Lung (tissue), 11 donors: ENCODE measurements at regions not wholly inside any gene's neighbourhood (a gene's known extent, or its start where the extent isn't known, plus 50 kb on each side); places are given as distances from the start of the nearest gene placed in this dataset.

ENCODE experiments used
- ATAC-seq: fragments of 200-7000 bp; cut with Tn5 transposase; one replicate; pipeline ENCODE4 v1.9.1; 2020; ENCODE audit warnings: moderate number of reproducible peaks; ENCODE audit not compliant: insufficient read depth, low FRiP score
- DNase-seq, 3 donors: peaks; one replicate each; pipeline ENCODE4 v3.0.0-alpha.2; 2013 to 2017
- H3K27ac ChIP-seq, 2 donors: one replicate each; pipeline ENCODE4 v1.5.1; 2013; ENCODE audit warnings: mild to moderate bottlenecking in 2 of 2, moderate library complexity in 2 of 2, control low read depth in 1 of 2, inconsistent platforms in 1 of 2, low read depth in 1 of 2, low read length in 1 of 2
- H3K27me3 ChIP-seq, 3 donors: one replicate each; pipeline ENCODE4 v1.5.1; 2013; ENCODE audit warnings: low read length in 2 of 3; ENCODE audit not compliant: control insufficient read depth in 3 of 3, insufficient read depth in 3 of 3
- H3K36me3 ChIP-seq, 4 donors: one replicate each; pipeline ENCODE4 v1.5.1; 2013; ENCODE audit warnings: low read length in 4 of 4, mild to moderate bottlenecking in 1 of 4, moderate library complexity in 1 of 4; ENCODE audit not compliant: control insufficient read depth in 4 of 4, insufficient read depth in 4 of 4
- H3K4me1 ChIP-seq, 5 donors: one replicate each; pipeline ENCODE4 v1.5.1; 2013; ENCODE audit warnings: low read length in 5 of 5, mild to moderate bottlenecking in 2 of 5, moderate library complexity in 1 of 5; ENCODE audit not compliant: control insufficient read depth in 5 of 5, insufficient read depth in 5 of 5
- H3K4me3 ChIP-seq: one replicate; pipeline ENCODE4 v1.5.1; 2013; ENCODE audit warnings: mild to moderate bottlenecking, control low read depth, moderate library complexity
- H3K9ac ChIP-seq, 2 donors: one replicate each; pipeline ENCODE4 v1.5.1; 2013; ENCODE audit warnings: low read length in 2 of 2, control low read depth in 1 of 2; ENCODE audit not compliant: insufficient read depth in 1 of 2
- H3K9me3 ChIP-seq, 4 donors: one replicate each; pipeline ENCODE4 v1.5.1; 2013; ENCODE audit warnings: low read length in 3 of 4, mild to moderate bottlenecking in 1 of 4, moderate library complexity in 1 of 4; ENCODE audit not compliant: control insufficient read depth in 4 of 4, insufficient read depth in 3 of 4
- CTCF ChIP-seq: IDR thresholded peaks from 2 replicates; pipeline ENCODE4 v1.5.1; 2012; ENCODE audit warnings: mild to moderate bottlenecking; ENCODE audit errors: control extremely low read depth, extremely low read depth
- WGBS, 2 donors: extraction: QIAGEN DNeasy Blood & Tissue Kit; methylation state at CpG; one replicate each; pipeline ENCODE4 v1.1.7; 2013; 5-methylcytosine and 5-hydroxymethylcytosine counted together
- donor health status: control.
- donor health status: control.
- donor health status: Bipolar disorder and iron deficiency.
- donor health status: healthy.
- donor health status: DM: yes; HTN: yes; CAD: no.

GRCh38 chr1:213362598-213362997 is 311.6 kb downstream of the RPS6KC1 start:
- Histone ChIP-seq H3K4me1 (no peaks in the 10 kb centered on the region), H3K9me3 (peaks cover 0 to 2% (median 1%) of the 10 kb centered on the region in 4 donors), H3K27ac (no peak overlapping the region), H3K4me3 (no peak overlapping the region), H3K36me3 (no peaks in the 10 kb centered on the region), H3K27me3 (no peaks in the 10 kb centered on the region), H3K9ac (no peak overlapping the region)
- DNase-seq (no peak), ATAC-seq (no peak)
- no peak for TF ChIP-seq CTCF
- 93 to 100% methylated on average over 1 of the region's 1 CpG for WGBS, 2 donors

- no peak for TF ChIP-seq CTCF
- no peak overlapping the region for H3K9ac ChIP-seq
- 88% methylated on average over 10 of the region's 10 CpGs for WGBS, 2 donors
- H3K27ac ChIP-seq = no peak overlapping the region
- H3K4me1 ChIP-seq = no peaks in the 10 kb centered on the region
- peaks cover 0 to 2% (median 0%) of the 10 kb centered on the region in 4 donors for H3K9me3 ChIP-seq
- DNase-seq (no peak), ATAC-seq (no peak)
- no peaks in the 10 kb centered on the region for H3K27me3 ChIP-seq
- H3K36me3 ChIP-seq = no peaks in the 10 kb centered on the region
- H3K4me3 ChIP-seq = no peak overlapping the region
Measured at GRCh38 chr1:213366141-213366831, 315.2 kb downstream of the RPS6KC1 start.

- Histone ChIP-seq H3K27ac (no peak overlapping the region), H3K4me1 (no peaks in the 10 kb centered on the region), H3K4me3 (no peak overlapping the region), H3K9ac (no peak overlapping the region), H3K9me3 (no peaks in the 10 kb centered on the region), H3K36me3 (no peaks in the 10 kb centered on the region), H3K27me3 (no peaks in the 10 kb centered on the region)
- WGBS, 2 donors = 84 to 92% methylated on average over 5 of the region's 5 CpGs
- ATAC-seq (no peak), DNase-seq (no peak)
- TF ChIP-seq CTCF = no peak
Measured at GRCh38 chr1:213369465-213369864, 318.4 kb downstream of the RPS6KC1 start.

- TF ChIP-seq CTCF = no peak
- H3K9ac ChIP-seq = no peak overlapping the region
- 83 to 92% methylated on average over 5 of the region's 5 CpGs for WGBS, 2 donors
- H3K9me3 ChIP-seq = peaks cover 0 to 1% (median 0%) of the 10 kb centered on the region in 4 donors
- no peaks in the 10 kb centered on the region for H3K27me3 ChIP-seq
- H3K4me1 ChIP-seq = no peaks in the 10 kb centered on the region
- ATAC-seq (no peak), DNase-seq (no peak)
- H3K36me3 ChIP-seq = no peaks in the 10 kb centered on the region
- no peak overlapping the region for H3K4me3 ChIP-seq
- no peak overlapping the region for H3K27ac ChIP-seq
Measured at GRCh38 chr1:213370523-213370922, 319.5 kb downstream of the RPS6KC1 start.
